HG02973 (cell line): ENCODE measurements at regions not wholly inside any gene's neighbourhood (a gene's known extent, or its start where the extent isn't known, plus 50 kb on each side); places are given as distances from the start of the nearest gene placed in this dataset.

ENCODE experiments used
- ATAC-seq: cut with Tn5 transposase; IDR thresholded peaks from one replicate; pipeline ENCODE4 v1.9.1; 2021; ENCODE audit warnings: moderate library complexity; ENCODE audit not compliant: unreplicated experiment

GRCh38 chr2:226064932-226065570, 665.5 kb downstream of the NYAP2 start:
- ATAC-seq, result no peak

- no peak for ATAC-seq
These were observed 664.4 kb downstream of the NYAP2 start for GRCh38 chr2:226063704-226064440.

- ATAC-seq, result no peak
These were observed 660.6 kb downstream of the NYAP2 start for GRCh38 chr2:226059961-226060627.

GRCh38 chr2:226057914-226058313, 658.4 kb downstream of the NYAP2 start:
- no peak for ATAC-seq

- ATAC-seq, result no peak
These were observed 657.9 kb downstream of the NYAP2 start for GRCh38 chr2:226057365-226057764.

GRCh38 chr2:226052772-226053416, 653.4 kb downstream of the NYAP2 start:
- ATAC-seq, result no peak

- no peak for ATAC-seq
These were observed 651.3 kb downstream of the NYAP2 start for GRCh38 chr2:226050822-226051221.

- ATAC-seq, result no peak
These were observed 649.1 kb downstream of the NYAP2 start for GRCh38 chr2:226048611-226049010.

- no peak for ATAC-seq
These were observed 645.6 kb downstream of the NYAP2 start for GRCh38 chr2:226045080-226045479.

- ATAC-seq, result no peak
These were observed 640.9 kb downstream of the NYAP2 start for GRCh38 chr2:226040344-226040900.

- ATAC-seq, result no peak
These were observed 638.0 kb downstream of the NYAP2 start for GRCh38 chr2:226037526-226037925.

GRCh38 chr2:226031647-226032501, 632.4 kb downstream of the NYAP2 start:
- peak; percentile 5 for ATAC-seq

GRCh38 chr2:226030788-226031646, 631.5 kb downstream of the NYAP2 start:
- ATAC-seq, result peak; percentile 46

- ATAC-seq, result no peak
These were observed 630.9 kb downstream of the NYAP2 start for GRCh38 chr2:226030369-226030768.

GRCh38 chr2:226023946-226024345, 624.4 kb downstream of the NYAP2 start:
- ATAC-seq, result no peak

GRCh38 chr2:226023383-226023782, 623.9 kb downstream of the NYAP2 start:
- no peak for ATAC-seq

GRCh38 chr2:226020956-226021355, 621.4 kb downstream of the NYAP2 start:
- ATAC-seq, result no peak

GRCh38 chr2:226020176-226020575, 620.7 kb downstream of the NYAP2 start:
- ATAC-seq, result no peak

- no peak for ATAC-seq
These were observed 619.1 kb downstream of the NYAP2 start for GRCh38 chr2:226018641-226019040.
